GM12892 (cell line): ENCODE measurements at regions not wholly inside any gene's neighbourhood (a gene's known extent, or its start where the extent isn't known, plus 50 kb on each side); places are given as distances from the start of the nearest gene placed in this dataset.

Source experiments
- POLR2A ChIP-seq: IDR thresholded peaks from 2 replicates; pipeline ENCODE4 v1.6.1; 2011; ENCODE audit warnings: low read depth, low read length, control low read depth
- POLR2AphosphoS5 ChIP-seq: IDR thresholded peaks from 2 replicates; pipeline ENCODE4 v1.6.1; 2011; ENCODE audit warnings: low read depth, low read length, control low read depth
- TAF1 ChIP-seq: IDR thresholded peaks from 2 replicates; pipeline ENCODE4 v1.6.1; 2011; ENCODE audit warnings: low read depth, mild to moderate bottlenecking, control low read depth, low read length, borderline replicate concordance

DNA sequence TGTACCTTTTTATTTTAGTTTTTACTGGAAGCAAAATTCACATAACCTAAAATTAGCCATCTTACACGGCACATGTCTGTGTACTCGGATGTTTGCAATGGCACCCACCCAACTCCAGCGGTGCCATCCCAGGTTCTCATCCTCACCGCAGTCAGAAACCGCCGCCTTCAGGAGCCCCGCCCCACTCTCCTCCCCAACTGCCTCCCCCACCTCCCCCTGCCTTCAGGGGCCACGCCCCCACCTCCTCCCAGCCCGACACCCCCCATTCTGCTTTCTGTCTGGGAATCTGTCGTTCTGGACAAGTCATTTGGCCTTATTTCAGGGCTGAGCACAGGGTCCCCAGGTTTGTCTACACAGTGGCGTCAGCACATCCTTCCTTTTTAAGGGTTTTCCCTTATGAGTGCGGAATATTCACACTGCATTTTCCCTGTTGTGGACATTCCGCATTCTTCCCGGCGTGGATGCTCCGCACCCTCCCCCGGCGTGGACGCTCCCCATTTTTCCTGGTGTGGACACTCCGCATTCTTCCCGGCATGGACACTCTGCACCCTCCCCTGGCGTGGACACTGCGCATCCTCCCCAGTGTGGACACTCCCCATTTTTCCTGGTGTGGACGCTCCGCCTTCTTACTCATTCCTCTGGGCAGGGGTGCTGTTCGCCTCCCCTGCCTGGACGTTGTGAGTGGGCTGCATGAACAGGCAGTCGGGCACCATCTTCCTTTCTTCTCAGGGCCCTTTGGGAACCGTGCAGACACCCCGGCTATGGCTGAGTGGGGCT, 135.4 kb upstream of the NKX1-1 start:
- TF ChIP-seq POLR2A = no peak
- TF ChIP-seq TAF1 = no peak
- TF ChIP-seq POLR2AphosphoS5 = no peak
